ENCODE measurements at regions not wholly inside any gene's neighbourhood (a gene's known extent, or its start where the extent isn't known, plus 50 kb on each side); places are given as distances from the start of the nearest gene placed in this dataset.
"Not testable (repeated sequence)": the region's sequence is repeated elsewhere in the genome, so short reads cannot be mapped to it uniquely, and the experiment has no call there.

GRCh38 chr6:113065611-113066010 is 718.5 kb downstream of the RFPL4B start:
- DNase-seq (ENCODE audit: low read depth) = no peak
- H3K4me3 ChIP-seq (ENCODE audit: low read depth, low read length) = no peak overlapping the region
- no peak for TF ChIP-seq CTCF (conservative IDR thresholded peaks at IDR 0.05; ENCODE audit: low read depth, low read length)

DNA sequence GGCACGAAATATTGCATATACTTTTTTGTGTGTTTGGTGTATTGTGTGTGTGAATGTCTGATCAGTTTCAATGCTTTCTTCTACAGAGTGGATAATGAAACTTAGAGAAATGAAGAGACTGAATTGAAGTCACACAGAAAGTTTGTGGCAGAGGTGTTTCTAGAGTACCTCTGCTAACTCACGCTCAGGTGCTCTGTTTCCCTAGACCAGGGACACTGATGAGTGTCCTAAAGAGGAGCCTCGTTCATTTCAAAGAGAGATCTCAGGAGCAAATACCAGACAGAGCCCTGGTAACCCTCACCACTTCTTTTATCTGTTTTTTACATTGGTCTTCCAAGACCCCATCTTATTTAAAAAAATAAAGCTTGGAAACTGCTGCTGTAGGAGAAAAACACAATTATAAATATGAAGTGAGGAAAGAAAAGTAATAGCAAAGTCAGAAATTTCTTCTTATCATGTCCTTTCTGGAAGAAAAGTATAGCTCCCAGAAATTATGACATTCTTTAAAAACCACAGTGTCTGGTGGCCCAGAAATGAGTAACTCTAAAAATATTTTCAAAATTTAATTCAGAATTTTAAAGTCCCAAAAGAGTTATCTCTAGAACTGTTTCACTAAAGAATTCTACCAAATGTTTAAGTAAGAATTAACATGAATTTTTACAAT is 720.6 kb downstream of the RFPL4B start:
- no peak overlapping the region for H3K4me3 ChIP-seq (ENCODE audit: low read depth, low read length)
- TF ChIP-seq CTCF (conservative IDR thresholded peaks at IDR 0.05; ENCODE audit: low read depth, low read length) = no peak
- DNase-seq (ENCODE audit: low read depth) = no peak

DNA sequence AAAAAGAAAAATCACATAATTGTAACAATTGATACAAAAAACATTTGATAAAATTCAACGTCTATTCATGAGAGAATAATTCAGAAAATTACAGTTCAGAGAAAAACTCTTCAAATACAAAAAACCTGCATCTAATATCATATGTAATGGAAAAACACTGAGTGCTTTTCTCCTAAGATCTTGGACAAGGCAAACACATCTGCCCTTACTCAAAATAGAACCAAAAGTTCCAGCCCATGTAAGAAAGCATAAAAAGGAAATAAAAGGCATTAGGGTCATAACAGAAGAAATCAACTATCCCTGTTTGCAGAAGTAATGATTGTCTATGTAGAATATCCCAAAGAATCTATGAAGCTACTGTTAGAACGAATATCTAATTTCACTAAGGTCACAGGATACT is 721.4 kb downstream of the RFPL4B start:
- DNase-seq (ENCODE audit: low read depth) = no peak
- TF ChIP-seq CTCF (conservative IDR thresholded peaks at IDR 0.05; ENCODE audit: low read depth, low read length) = no peak

GRCh38 chr6:113070681-113071080 is 723.6 kb downstream of the RFPL4B start:
- not testable (repeated sequence) for DNase-seq (ENCODE audit: low read depth); H3K4me3 ChIP-seq (ENCODE audit: low read depth, low read length)

More for the DNA sequence above, 721.4 kb downstream of the RFPL4B start:
- H3K4me3 ChIP-seq (ENCODE audit: low read depth, low read length) = no peak overlapping the region

DNA sequence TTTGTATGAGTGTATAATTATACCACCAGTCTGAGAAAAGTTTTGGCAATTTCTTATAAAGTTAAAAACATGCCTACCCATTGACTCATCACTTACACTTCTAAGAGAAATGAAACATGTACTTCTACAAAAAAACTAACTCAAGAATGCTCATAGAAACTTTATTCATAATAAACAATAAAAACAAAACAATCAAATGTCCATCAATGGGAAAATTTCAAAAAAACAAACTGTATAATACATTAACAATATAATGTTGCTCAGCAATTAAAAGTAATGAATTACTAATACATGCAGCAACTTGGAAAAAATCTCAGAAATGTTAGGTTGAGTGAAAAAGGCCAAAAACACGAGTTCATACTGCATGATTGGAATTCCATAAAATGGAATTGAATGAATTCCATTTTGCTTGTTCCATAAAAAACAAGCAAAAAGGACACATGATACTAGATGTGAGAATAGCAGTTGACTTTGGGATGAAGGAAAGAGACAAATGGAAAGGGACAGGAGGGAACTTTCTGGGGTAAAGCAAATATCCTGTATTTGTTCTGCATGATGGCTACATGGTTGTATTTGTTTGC is 726.6 kb downstream of the RFPL4B start:
- no peak for TF ChIP-seq CTCF (conservative IDR thresholded peaks at IDR 0.05; ENCODE audit: low read depth, low read length)
- DNase-seq (ENCODE audit: low read depth) = no peak
- no peak overlapping the region for H3K4me3 ChIP-seq (ENCODE audit: low read depth, low read length)

DNA sequence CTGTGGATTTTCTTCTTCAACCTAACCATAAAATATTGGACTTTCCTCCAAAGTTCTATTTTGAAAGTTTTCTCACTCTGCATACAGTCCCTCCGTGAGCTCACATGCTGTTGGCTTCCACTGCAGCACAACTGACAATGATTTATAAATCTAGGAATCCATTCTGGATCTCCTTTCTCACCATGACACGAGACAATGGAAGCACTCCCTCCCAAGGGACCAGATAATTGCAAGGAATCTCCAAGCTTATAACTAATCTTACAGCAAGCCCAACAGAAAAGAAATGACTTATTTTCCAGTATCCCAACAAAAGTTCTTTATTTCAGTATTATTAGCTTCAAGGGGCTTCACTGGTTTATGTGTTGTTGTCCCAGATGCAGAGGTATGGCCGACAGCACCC is 729.0 kb downstream of the RFPL4B start:
- no peak for DNase-seq (ENCODE audit: low read depth)
- H3K4me3 ChIP-seq (ENCODE audit: low read depth, low read length) = no peak overlapping the region
- TF ChIP-seq CTCF (conservative IDR thresholded peaks at IDR 0.05; ENCODE audit: low read depth, low read length) = no peak

GRCh38 chr6:113076816-113077215 is 729.7 kb downstream of the RFPL4B start:
- no peak for TF ChIP-seq CTCF (conservative IDR thresholded peaks at IDR 0.05; ENCODE audit: low read depth, low read length)
- no peak for DNase-seq (ENCODE audit: low read depth)
- H3K4me3 ChIP-seq (ENCODE audit: low read depth, low read length) = no peak overlapping the region
